ENCODE measurements at regions not wholly inside any gene's neighbourhood (a gene's known extent, or its start where the extent isn't known, plus 50 kb on each side); places are given as distances from the start of the nearest gene placed in this dataset.
"Not testable (repeated sequence)": the region's sequence is repeated elsewhere in the genome, so short reads cannot be mapped to it uniquely, and the experiment has no call there.

GRCh38 chr2:110335415-110336049, 123.2 kb upstream of the MTLN start:
- not testable (repeated sequence) for TF ChIP-seq CTCF (conservative IDR thresholded peaks at IDR 0.05 in 1 of 2, IDR thresholded peaks at IDR 0.05 in 1 of 2; ENCODE audit: low read depth in 1 of 2, low read length in 2 of 2); EZH2 (IDR thresholded peaks at IDR 0.05; ENCODE audit: low read length, missing control alignments)
